ENCODE measurements at regions not wholly inside any gene's neighbourhood (a gene's known extent, or its start where the extent isn't known, plus 50 kb on each side); places are given as distances from the start of the nearest gene placed in this dataset.
A peak's percentile ranks its signal among the peaks of the same experiment; 100 is the strongest.
"Not testable (repeated sequence)": the region's sequence is repeated elsewhere in the genome, so short reads cannot be mapped to it uniquely, and the experiment has no call there.

GRCh38 chr12:95358111-95359083, 115.6 kb upstream of the METAP2 start:
- no peaks in the 10 kb centered on the region for H3K27me3 ChIP-seq (ENCODE audit: control insufficient read depth in 1 of 2, insufficient read depth in 2 of 2, low read length in 2 of 2)
- H3K27ac ChIP-seq (ENCODE audit: low read depth in 2 of 2, low read length in 1 of 2): no peak overlapping the region
- WGBS, 2 donors: 78 to 80% methylated on average over 11 of the region's 11 CpGs
- no peaks in the 10 kb centered on the region for H3K4me1 ChIP-seq (ENCODE audit: control insufficient read depth in 2 of 2, insufficient read depth in 2 of 2, low read length in 1 of 2)
- H3K4me3 ChIP-seq (ENCODE audit: low read depth in 1 of 2, low read length in 2 of 2): no peak overlapping the region
- no peaks in the 10 kb centered on the region for H3K36me3 ChIP-seq (ENCODE audit: control insufficient read depth in 2 of 2, insufficient read depth in 2 of 2, low read length in 1 of 2)
- H3K9me3 ChIP-seq (ENCODE audit: control insufficient read depth in 2 of 2, insufficient read depth in 1 of 2, low read depth in 1 of 2, low read length in 1 of 2): no peaks in the 10 kb centered on the region

GRCh38 chr12:95365912-95366311, 108.0 kb upstream of the METAP2 start:
- H3K4me1 ChIP-seq (ENCODE audit: control insufficient read depth in 2 of 2, insufficient read depth in 2 of 2, low read length in 1 of 2): no peaks in the 10 kb centered on the region
- H3K27me3 ChIP-seq (ENCODE audit: control insufficient read depth in 1 of 2, insufficient read depth in 2 of 2, low read length in 2 of 2): no peaks in the 10 kb centered on the region
- 55 to 60% methylated on average over 2 of the region's 2 CpGs for WGBS, 2 donors
- no peaks in the 10 kb centered on the region for H3K9me3 ChIP-seq (ENCODE audit: control insufficient read depth in 2 of 2, insufficient read depth in 1 of 2, low read depth in 1 of 2, low read length in 1 of 2)
- no peak overlapping the region for H3K4me3 ChIP-seq (ENCODE audit: low read depth in 1 of 2, low read length in 2 of 2)
- no peaks in the 10 kb centered on the region for H3K36me3 ChIP-seq (ENCODE audit: control insufficient read depth in 2 of 2, insufficient read depth in 2 of 2, low read length in 1 of 2)
- H3K27ac ChIP-seq (ENCODE audit: low read depth in 2 of 2, low read length in 1 of 2): no peak overlapping the region

GRCh38 chr12:95368931-95369330, 105.0 kb upstream of the METAP2 start:
- WGBS, 2 donors: 75 to 76% methylated on average over 2 of the region's 2 CpGs
- no peaks in the 10 kb centered on the region for H3K9me3 ChIP-seq (ENCODE audit: control insufficient read depth in 2 of 2, insufficient read depth in 1 of 2, low read depth in 1 of 2, low read length in 1 of 2)
- no peaks in the 10 kb centered on the region for H3K27me3 ChIP-seq (ENCODE audit: control insufficient read depth in 1 of 2, insufficient read depth in 2 of 2, low read length in 2 of 2)
- H3K4me3 ChIP-seq (ENCODE audit: low read depth in 1 of 2, low read length in 2 of 2): no peak overlapping the region
- no peaks in the 10 kb centered on the region for H3K4me1 ChIP-seq (ENCODE audit: control insufficient read depth in 2 of 2, insufficient read depth in 2 of 2, low read length in 1 of 2)
- no peaks in the 10 kb centered on the region for H3K36me3 ChIP-seq (ENCODE audit: control insufficient read depth in 2 of 2, insufficient read depth in 2 of 2, low read length in 1 of 2)
- H3K27ac ChIP-seq (ENCODE audit: low read depth in 2 of 2, low read length in 1 of 2): no peak overlapping the region

- H3K4me3 ChIP-seq (ENCODE audit: low read depth in 1 of 2, low read length in 2 of 2): no peak overlapping the region
- H3K36me3 ChIP-seq (ENCODE audit: control insufficient read depth in 2 of 2, insufficient read depth in 2 of 2, low read length in 1 of 2): no peaks in the 10 kb centered on the region
- no peak overlapping the region for H3K27ac ChIP-seq (ENCODE audit: low read depth in 2 of 2, low read length in 1 of 2)
- no peaks in the 10 kb centered on the region for H3K27me3 ChIP-seq (ENCODE audit: control insufficient read depth in 1 of 2, insufficient read depth in 2 of 2, low read length in 2 of 2)
- H3K9me3 ChIP-seq (ENCODE audit: control insufficient read depth in 2 of 2, insufficient read depth in 1 of 2, low read depth in 1 of 2, low read length in 1 of 2): no peaks in the 10 kb centered on the region
- H3K4me1 ChIP-seq (ENCODE audit: control insufficient read depth in 2 of 2, insufficient read depth in 2 of 2, low read length in 1 of 2): no peaks in the 10 kb centered on the region
- WGBS, 2 donors: 93 to 95% methylated on average over 5 of the region's 5 CpGs
Measured at GRCh38 chr12:95371571-95371970, 102.4 kb upstream of the METAP2 start.

GRCh38 chr12:95379481-95379880, 94.5 kb upstream of the METAP2 start:
- H3K27ac ChIP-seq (ENCODE audit: low read depth in 2 of 2, low read length in 1 of 2); H3K4me1 ChIP-seq (ENCODE audit: control insufficient read depth in 2 of 2, insufficient read depth in 2 of 2, low read length in 1 of 2); H3K27me3 ChIP-seq (ENCODE audit: control insufficient read depth in 1 of 2, insufficient read depth in 2 of 2, low read length in 2 of 2); H3K9me3 ChIP-seq (ENCODE audit: control insufficient read depth in 2 of 2, insufficient read depth in 1 of 2, low read depth in 1 of 2, low read length in 1 of 2); H3K4me3 ChIP-seq (ENCODE audit: low read depth in 1 of 2, low read length in 2 of 2); H3K36me3 ChIP-seq (ENCODE audit: control insufficient read depth in 2 of 2, insufficient read depth in 2 of 2, low read length in 1 of 2): not testable (repeated sequence)
- WGBS, 2 donors: 78 to 94% methylated on average over 12 of the region's 23 CpGs

GRCh38 chr12:95380334-95380733, 93.6 kb upstream of the METAP2 start:
- H3K4me1 ChIP-seq (ENCODE audit: control insufficient read depth in 2 of 2, insufficient read depth in 2 of 2, low read length in 1 of 2); H3K9me3 ChIP-seq (ENCODE audit: control insufficient read depth in 2 of 2, insufficient read depth in 1 of 2, low read depth in 1 of 2, low read length in 1 of 2); H3K27ac ChIP-seq (ENCODE audit: low read depth in 2 of 2, low read length in 1 of 2); H3K36me3 ChIP-seq (ENCODE audit: control insufficient read depth in 2 of 2, insufficient read depth in 2 of 2, low read length in 1 of 2); H3K27me3 ChIP-seq (ENCODE audit: control insufficient read depth in 1 of 2, insufficient read depth in 2 of 2, low read length in 2 of 2); H3K4me3 ChIP-seq (ENCODE audit: low read depth in 1 of 2, low read length in 2 of 2): not testable (repeated sequence)
- WGBS, 2 donors: 86 to 93% methylated on average over 14 of the region's 14 CpGs

GRCh38 chr12:95380997-95381786, 92.8 kb upstream of the METAP2 start:
- Histone ChIP-seq H3K4me3 (ENCODE audit: low read depth in 1 of 2, low read length in 2 of 2) (no peak overlapping the region), H3K4me1 (ENCODE audit: control insufficient read depth in 2 of 2, insufficient read depth in 2 of 2, low read length in 1 of 2) (no peaks in the 10 kb centered on the region), H3K36me3 (ENCODE audit: control insufficient read depth in 2 of 2, insufficient read depth in 2 of 2, low read length in 1 of 2) (no peaks in the 10 kb centered on the region), H3K27ac (ENCODE audit: low read depth in 2 of 2, low read length in 1 of 2) (peak overlapping the region in 1 of 2 donors; percentile 31), H3K27me3 (ENCODE audit: control insufficient read depth in 1 of 2, insufficient read depth in 2 of 2, low read length in 2 of 2) (no peaks in the 10 kb centered on the region), H3K9me3 (ENCODE audit: control insufficient read depth in 2 of 2, insufficient read depth in 1 of 2, low read depth in 1 of 2, low read length in 1 of 2) (no peaks in the 10 kb centered on the region)
- WGBS, 2 donors: 78 to 86% methylated on average over 5 of the region's 5 CpGs

- not testable (repeated sequence) for H3K4me1 ChIP-seq (ENCODE audit: control insufficient read depth in 2 of 2, insufficient read depth in 2 of 2, low read length in 1 of 2); H3K27me3 ChIP-seq (ENCODE audit: control insufficient read depth in 1 of 2, insufficient read depth in 2 of 2, low read length in 2 of 2); H3K9me3 ChIP-seq (ENCODE audit: control insufficient read depth in 2 of 2, insufficient read depth in 1 of 2, low read depth in 1 of 2, low read length in 1 of 2); H3K4me3 ChIP-seq (ENCODE audit: low read depth in 1 of 2, low read length in 2 of 2); H3K36me3 ChIP-seq (ENCODE audit: control insufficient read depth in 2 of 2, insufficient read depth in 2 of 2, low read length in 1 of 2); H3K27ac ChIP-seq (ENCODE audit: low read depth in 2 of 2, low read length in 1 of 2)
- WGBS, 2 donors: 57 to 61% methylated on average over 8 of the region's 8 CpGs
Measured at GRCh38 chr12:95383920-95384319, 90.0 kb upstream of the METAP2 start.

GRCh38 chr12:95384785-95385184, 89.2 kb upstream of the METAP2 start:
- Histone ChIP-seq H3K36me3 (ENCODE audit: control insufficient read depth in 2 of 2, insufficient read depth in 2 of 2, low read length in 1 of 2) (no peaks in the 10 kb centered on the region), H3K27ac (ENCODE audit: low read depth in 2 of 2, low read length in 1 of 2) (peak overlapping the region in 1 of 2 donors; percentile 10), H3K9me3 (ENCODE audit: control insufficient read depth in 2 of 2, insufficient read depth in 1 of 2, low read depth in 1 of 2, low read length in 1 of 2) (no peaks in the 10 kb centered on the region), H3K4me1 (ENCODE audit: control insufficient read depth in 2 of 2, insufficient read depth in 2 of 2, low read length in 1 of 2) (no peaks in the 10 kb centered on the region), H3K27me3 (ENCODE audit: control insufficient read depth in 1 of 2, insufficient read depth in 2 of 2, low read length in 2 of 2) (no peaks in the 10 kb centered on the region), H3K4me3 (ENCODE audit: low read depth in 1 of 2, low read length in 2 of 2) (no peak overlapping the region)
- 70 to 71% methylated on average over 5 of the region's 5 CpGs for WGBS, 2 donors
